Mesenchymal stem cell (in vitro differentiated cells and primary cell): ENCODE measurements at regions not wholly inside any gene's neighbourhood (a gene's known extent, or its start where the extent isn't known, plus 50 kb on each side); places are given as distances from the start of the nearest gene placed in this dataset.

ENCODE experiments used
- DNase-seq: peaks from one replicate; pipeline ENCODE4 v3.0.0-alpha.2; 2013
- H2AFZ ChIP-seq: one replicate; pipeline ENCODE4 v1.6.1; 2013; ENCODE audit warnings: low read depth, mild to moderate bottlenecking, control low read depth, inconsistent platforms, low read length, moderate library complexity
- H2AK5ac ChIP-seq: 2 replicates; pipeline ENCODE4 v1.6.1; 2013; ENCODE audit warnings: low read length, moderate library complexity, mild to moderate bottlenecking, inconsistent platforms; ENCODE audit not compliant: severe bottlenecking
- H2BK120ac ChIP-seq: one replicate; pipeline ENCODE4 v1.6.1; 2013; ENCODE audit warnings: low read depth, mild to moderate bottlenecking, inconsistent platforms, low read length, moderate library complexity
- H2BK12ac ChIP-seq, 2 experiments: one replicate each; pipeline ENCODE4 v1.6.1; 2013; ENCODE audit warnings: inconsistent platforms in 2 of 2, low read length in 2 of 2, mild to moderate bottlenecking in 2 of 2, moderate library complexity in 2 of 2, control low read depth in 1 of 2
- H2BK15ac ChIP-seq: one replicate; pipeline ENCODE4 v1.6.1; 2013; ENCODE audit warnings: mild to moderate bottlenecking, low read depth, inconsistent platforms; ENCODE audit not compliant: poor library complexity, severe bottlenecking
- H2BK5ac ChIP-seq: 2 replicates; pipeline ENCODE4 v1.6.1; 2013; ENCODE audit warnings: low read depth, mild to moderate bottlenecking, low read length, control low read depth, inconsistent platforms; ENCODE audit not compliant: poor library complexity, severe bottlenecking
- H3K14ac ChIP-seq, 2 experiments: one replicate each; pipeline ENCODE4 v1.6.1; 2013; ENCODE audit warnings: inconsistent platforms in 2 of 2, low read length in 2 of 2, control low read depth in 1 of 2, mild to moderate bottlenecking in 1 of 2, moderate library complexity in 1 of 2
- H3K18ac ChIP-seq, 2 experiments: one replicate each; pipeline ENCODE4 v1.6.1; 2013; ENCODE audit warnings: inconsistent platforms in 2 of 2, low read length in 2 of 2, control low read depth in 1 of 2, low read depth in 1 of 2, mild to moderate bottlenecking in 1 of 2
- H3K23ac ChIP-seq, 2 experiments: one replicate each; pipeline ENCODE4 v1.6.1; 2013; ENCODE audit warnings: inconsistent platforms in 2 of 2, low read length in 2 of 2, mild to moderate bottlenecking in 2 of 2, moderate library complexity in 2 of 2, control low read depth in 1 of 2
- H3K27ac ChIP-seq: 2 replicates; pipeline ENCODE4 v1.5.1; 2013; ENCODE audit warnings: mild to moderate bottlenecking, moderate library complexity, low read length, control low read depth, inconsistent platforms; ENCODE audit not compliant: poor library complexity, severe bottlenecking
- H3K27me3 ChIP-seq, 2 experiments: 2 replicates each; pipeline versions ENCODE4 v1.6.1 to v1.7.0; 2013; ENCODE audit warnings: low read length in 2 of 2, mild to moderate bottlenecking in 2 of 2, moderate library complexity in 2 of 2, control low read depth in 1 of 2, inconsistent platforms in 1 of 2; ENCODE audit not compliant: control insufficient read depth in 1 of 2, insufficient read depth in 1 of 2
- H3K36me3 ChIP-seq, 2 experiments: 2 replicates each; pipeline versions ENCODE4 v1.6.1 to v1.7.0; 2013; ENCODE audit warnings: low read length in 2 of 2, control low read depth in 1 of 2, inconsistent platforms in 1 of 2, low read depth in 1 of 2, mild to moderate bottlenecking in 1 of 2; ENCODE audit not compliant: insufficient read depth in 2 of 2, control insufficient read depth in 1 of 2
- H3K4ac ChIP-seq, 2 experiments: one replicate each; pipeline ENCODE4 v1.6.1; 2013; ENCODE audit warnings: inconsistent platforms in 2 of 2, low read length in 2 of 2, mild to moderate bottlenecking in 2 of 2, moderate library complexity in 2 of 2, control low read depth in 1 of 2, low read depth in 1 of 2
- H3K4me1 ChIP-seq: 2 replicates; pipeline ENCODE4 v1.6.1; 2013; ENCODE audit warnings: low read depth, low read length, control low read depth; ENCODE audit not compliant: control insufficient read depth, insufficient read depth
- H3K4me2 ChIP-seq: 2 replicates; pipeline ENCODE4 v1.6.1; 2013; ENCODE audit warnings: low read length, mild to moderate bottlenecking, inconsistent platforms; ENCODE audit not compliant: poor library complexity, severe bottlenecking
- H3K4me3 ChIP-seq, 2 experiments: 2 replicates each; pipeline versions ENCODE4 v1.5.1 to v1.7.0; 2013; ENCODE audit warnings: low read length in 2 of 2, mild to moderate bottlenecking in 2 of 2, control low read depth in 1 of 2, low read depth in 1 of 2; ENCODE audit not compliant: insufficient read depth in 1 of 2
- H3K79me1 ChIP-seq: replicated peaks from 2 replicates; pipeline ENCODE4 v1.6.1; 2013; ENCODE audit warnings: mild to moderate bottlenecking, control low read depth, low read length, inconsistent platforms; ENCODE audit not compliant: poor library complexity, severe bottlenecking
- H3K9ac ChIP-seq: 2 replicates; pipeline ENCODE4 v1.7.0; 2013; ENCODE audit warnings: mild to moderate bottlenecking, low read length, moderate library complexity
- H3K9me3 ChIP-seq: 2 replicates; pipeline ENCODE4 v1.7.0; 2013; ENCODE audit warnings: mild to moderate bottlenecking, low read length; ENCODE audit not compliant: control insufficient read depth
- H4K8ac ChIP-seq: one replicate; pipeline ENCODE4 v1.6.1; 2013; ENCODE audit warnings: inconsistent platforms, mild to moderate bottlenecking, low read length, moderate library complexity
- H4K91ac ChIP-seq: one replicate; pipeline ENCODE4 v1.6.1; 2013; ENCODE audit warnings: mild to moderate bottlenecking, low read length, inconsistent platforms
- WGBS: methylation state at CpG from one replicate; pipeline ENCODE4 v1.1.7; 2013; ENCODE audit warnings: mixed read lengths; 5-methylcytosine and 5-hydroxymethylcytosine counted together

- peak overlapping the region; percentile 65 for H4K91ac ChIP-seq
- no peak overlapping the region for H2BK5ac ChIP-seq
- no peak overlapping the region for H2AK5ac ChIP-seq
- H3K4me1 ChIP-seq: no peaks in the 10 kb centered on the region
- no peak overlapping the region for H3K4me2 ChIP-seq
- H3K23ac ChIP-seq: peak overlapping the region in 1 of 2 experiments; percentile 19
- H3K14ac ChIP-seq: peak overlapping the region in 1 of 2 experiments; percentile 68
- H2BK12ac ChIP-seq: peak overlapping the region; percentile 45 to 82
- H3K36me3 ChIP-seq: no peaks in the 10 kb centered on the region
- H3K18ac ChIP-seq: peak overlapping the region; percentile 26 to 81
- H3K27me3 ChIP-seq: peaks cover 0 to 64% of the 10 kb centered on the region in 2 experiments
- H4K8ac ChIP-seq: peak overlapping the region; percentile 69
- DNase-seq: peak; percentile 49
- H2BK120ac ChIP-seq: no peak overlapping the region
- whole genome bisulfite sequencing: 60% methylated on average over 8 of the region's 8 CpGs
- no peaks in the 10 kb centered on the region for H3K9me3 ChIP-seq
- H3K79me1 ChIP-seq: no peaks in the 10 kb centered on the region
- H3K4me3 ChIP-seq: no peak overlapping the region
- no peak overlapping the region for H2BK15ac ChIP-seq
- peak overlapping the region in 1 of 2 experiments; percentile 46 for H3K4ac ChIP-seq
- H2AFZ ChIP-seq: no peak overlapping the region
- no peak overlapping the region for H3K9ac ChIP-seq
- no peak overlapping the region for H3K27ac ChIP-seq
These were observed 188.4 kb upstream of the NAV2 start for GRCh38 chr11:19524171-19524671.

- H3K36me3 ChIP-seq: no peaks in the 10 kb centered on the region
- H3K18ac ChIP-seq: peak overlapping the region in 1 of 2 experiments; percentile 80
- WGBS: 73% methylated on average over 5 of the region's 5 CpGs
- H2AFZ ChIP-seq: no peak overlapping the region
- H3K4me2 ChIP-seq: no peak overlapping the region
- no peak overlapping the region for H2AK5ac ChIP-seq
- peaks cover 0 to 69% of the 10 kb centered on the region in 2 experiments for H3K27me3 ChIP-seq
- H4K91ac ChIP-seq: no peak overlapping the region
- DNase-seq: no peak
- H2BK5ac ChIP-seq: no peak overlapping the region
- H3K23ac ChIP-seq: no peak overlapping the region
- no peaks in the 10 kb centered on the region for H3K79me1 ChIP-seq
- no peak overlapping the region for H3K27ac ChIP-seq
- H3K4me1 ChIP-seq: no peaks in the 10 kb centered on the region
- peak overlapping the region in 1 of 2 experiments; percentile 62 for H3K14ac ChIP-seq
- H2BK12ac ChIP-seq: peak overlapping the region; percentile 5 to 94
- peak overlapping the region; percentile 73 for H2BK15ac ChIP-seq
- H3K9me3 ChIP-seq: no peaks in the 10 kb centered on the region
- no peak overlapping the region for H3K4me3 ChIP-seq
- H2BK120ac ChIP-seq: no peak overlapping the region
- peak overlapping the region; percentile 69 for H4K8ac ChIP-seq
- H3K4ac ChIP-seq: peak overlapping the region in 1 of 2 experiments; percentile 24
- H3K9ac ChIP-seq: no peak overlapping the region
These were observed 192.0 kb upstream of the NAV2 start for GRCh38 chr11:19520681-19521080.

DNA sequence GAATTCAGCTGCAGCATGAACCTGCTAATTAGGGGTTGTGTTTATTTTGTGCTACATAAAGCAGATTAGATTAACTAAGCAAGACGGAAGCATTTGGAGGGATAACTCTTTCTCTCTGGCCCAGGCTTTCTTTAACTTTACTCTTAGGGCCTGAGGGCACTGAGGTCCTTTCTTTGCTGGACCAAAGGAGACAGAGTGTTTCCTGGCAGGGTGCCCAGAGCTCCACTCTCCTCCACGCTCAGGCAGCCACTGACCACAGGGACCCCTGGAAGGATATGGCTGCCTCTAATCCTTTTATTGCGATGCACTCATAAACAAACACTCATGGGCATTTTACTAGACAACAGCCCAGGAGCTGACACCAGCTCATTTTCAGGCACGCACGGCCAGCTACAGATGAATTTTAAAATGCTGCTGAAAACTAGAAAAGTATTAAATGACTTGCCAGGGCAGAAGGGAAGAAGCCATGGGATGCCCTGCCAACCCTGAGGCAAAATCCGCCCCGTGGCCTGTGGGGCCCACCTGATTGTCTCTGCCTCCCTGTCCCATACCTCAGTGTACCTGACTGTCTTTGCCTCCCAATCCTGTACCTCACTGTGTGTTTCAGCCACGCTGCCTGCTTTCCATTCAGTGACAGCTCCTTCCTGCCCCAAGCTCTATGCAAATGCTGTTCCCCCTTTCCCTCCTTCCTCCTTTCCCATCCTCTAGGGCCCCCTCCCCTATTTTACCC is 192.6 kb upstream of the NAV2 start:
- peak overlapping the region in 1 of 2 experiments; percentile 96 for H3K14ac ChIP-seq
- peak overlapping the region; percentile 14 for H4K91ac ChIP-seq
- H4K8ac ChIP-seq: peak overlapping the region; percentile 1
- no peak overlapping the region for H3K4me2 ChIP-seq
- no peak overlapping the region for H3K23ac ChIP-seq
- peak overlapping the region in 1 of 2 experiments; percentile 80 for H3K18ac ChIP-seq
- peaks cover 0 to 65% of the 10 kb centered on the region in 2 experiments for H3K27me3 ChIP-seq
- no peak overlapping the region for H3K4me3 ChIP-seq
- no peaks in the 10 kb centered on the region for H3K36me3 ChIP-seq
- DNase-seq: peak; percentile 77
- no peak overlapping the region for H2AK5ac ChIP-seq
- WGBS: 36% methylated on average over 8 of the region's 8 CpGs
- no peak overlapping the region for H3K27ac ChIP-seq
- H2BK5ac ChIP-seq: no peak overlapping the region
- H3K79me1 ChIP-seq: no peaks in the 10 kb centered on the region
- H3K4me1 ChIP-seq: no peaks in the 10 kb centered on the region
- H3K9me3 ChIP-seq: no peaks in the 10 kb centered on the region
- peak overlapping the region in 1 of 2 experiments; percentile 22 for H3K4ac ChIP-seq
- H2BK120ac ChIP-seq: peak overlapping the region; percentile 8
- H2BK15ac ChIP-seq: no peak overlapping the region
- no peak overlapping the region for H2AFZ ChIP-seq
- no peak overlapping the region for H3K9ac ChIP-seq
- peak overlapping the region; percentile 2 to 94 for H2BK12ac ChIP-seq

DNA sequence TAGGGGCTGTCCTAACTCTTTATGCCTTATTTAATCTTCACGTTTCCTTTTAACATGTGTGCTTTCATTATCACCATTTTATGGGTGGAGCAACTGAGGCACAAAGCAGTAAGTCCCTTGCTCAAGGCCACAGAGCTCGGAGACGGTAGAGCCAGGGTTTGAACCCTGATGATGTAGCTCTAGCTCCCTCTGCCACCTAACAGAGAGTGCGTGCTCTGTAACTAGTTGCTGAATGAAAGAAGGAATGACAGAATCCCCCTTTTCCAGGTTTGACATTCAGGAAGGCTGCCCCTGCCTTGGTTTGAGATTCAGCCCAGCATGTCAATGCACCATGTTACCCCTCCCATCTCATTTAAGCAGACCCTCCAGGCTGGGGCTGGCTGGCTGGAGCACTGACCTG is 193.3 kb upstream of the NAV2 start:
- H2AFZ ChIP-seq: no peak overlapping the region
- H3K27ac ChIP-seq: no peak overlapping the region
- no peaks in the 10 kb centered on the region for H3K36me3 ChIP-seq
- no peak overlapping the region for H3K4me3 ChIP-seq
- no peaks in the 10 kb centered on the region for H3K79me1 ChIP-seq
- no peaks in the 10 kb centered on the region for H3K4me1 ChIP-seq
- peak overlapping the region in 1 of 2 experiments; percentile 68 for H2BK12ac ChIP-seq
- no peak overlapping the region for H3K9ac ChIP-seq
- H3K27me3 ChIP-seq: peaks cover 0 to 62% of the 10 kb centered on the region in 2 experiments
- peak overlapping the region; percentile 13 for H2BK15ac ChIP-seq
- no peak overlapping the region for H4K91ac ChIP-seq
- H4K8ac ChIP-seq: peak overlapping the region; percentile 12
- 84% methylated on average over 4 of the region's 4 CpGs for WGBS
- H3K14ac ChIP-seq: peak overlapping the region in 1 of 2 experiments; percentile 90
- no peak overlapping the region for H2BK5ac ChIP-seq
- no peaks in the 10 kb centered on the region for H3K9me3 ChIP-seq
- DNase-seq: no peak
- peak overlapping the region; percentile 8 for H2BK120ac ChIP-seq
- H2AK5ac ChIP-seq: no peak overlapping the region
- H3K18ac ChIP-seq: peak overlapping the region; percentile 44 to 76
- H3K23ac ChIP-seq: no peak overlapping the region
- peak overlapping the region; percentile 47 to 74 for H3K4ac ChIP-seq
- H3K4me2 ChIP-seq: no peak overlapping the region
